ENCODE measurements at regions not wholly inside any gene's neighbourhood (a gene's known extent, or its start where the extent isn't known, plus 50 kb on each side); places are given as distances from the start of the nearest gene placed in this dataset.

DNA sequence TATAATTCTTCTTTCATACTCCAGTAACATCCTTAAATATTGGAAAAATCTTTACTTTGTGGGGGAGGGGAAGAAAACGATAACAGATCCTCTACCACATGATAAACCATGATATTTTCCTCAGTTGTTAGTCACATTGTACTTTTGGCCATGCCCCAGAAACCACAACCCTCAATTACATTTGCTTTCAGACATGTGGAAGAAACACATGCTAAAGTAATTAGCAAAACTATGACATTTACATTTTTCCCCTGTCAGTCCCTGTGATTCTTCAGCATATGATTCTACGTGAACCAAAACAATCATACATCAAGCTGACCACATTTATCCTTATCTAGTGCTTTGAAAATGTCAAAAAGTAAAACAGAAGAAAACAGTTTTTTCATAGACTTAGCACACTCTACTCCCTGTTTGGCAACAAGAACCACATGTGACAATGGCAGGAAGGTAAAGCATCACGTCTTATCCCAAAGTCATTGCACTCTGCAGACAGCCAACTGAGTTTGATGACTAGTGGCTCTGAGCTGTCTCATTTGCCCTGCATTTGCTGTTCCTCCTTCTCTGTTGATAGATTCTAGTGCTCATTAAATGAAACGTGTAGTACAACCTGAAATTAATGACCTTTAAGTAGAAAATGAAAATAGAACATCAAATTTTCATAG is 505.8 kb upstream of the MARCKS start:
- H3K4me3 ChIP-seq (replicated peaks; ENCODE audit: insufficient read depth, low read length), result no peak overlapping the region
- no peak overlapping the region for H3K27ac ChIP-seq (replicated peaks)
- TF ChIP-seq, protein P1, sequence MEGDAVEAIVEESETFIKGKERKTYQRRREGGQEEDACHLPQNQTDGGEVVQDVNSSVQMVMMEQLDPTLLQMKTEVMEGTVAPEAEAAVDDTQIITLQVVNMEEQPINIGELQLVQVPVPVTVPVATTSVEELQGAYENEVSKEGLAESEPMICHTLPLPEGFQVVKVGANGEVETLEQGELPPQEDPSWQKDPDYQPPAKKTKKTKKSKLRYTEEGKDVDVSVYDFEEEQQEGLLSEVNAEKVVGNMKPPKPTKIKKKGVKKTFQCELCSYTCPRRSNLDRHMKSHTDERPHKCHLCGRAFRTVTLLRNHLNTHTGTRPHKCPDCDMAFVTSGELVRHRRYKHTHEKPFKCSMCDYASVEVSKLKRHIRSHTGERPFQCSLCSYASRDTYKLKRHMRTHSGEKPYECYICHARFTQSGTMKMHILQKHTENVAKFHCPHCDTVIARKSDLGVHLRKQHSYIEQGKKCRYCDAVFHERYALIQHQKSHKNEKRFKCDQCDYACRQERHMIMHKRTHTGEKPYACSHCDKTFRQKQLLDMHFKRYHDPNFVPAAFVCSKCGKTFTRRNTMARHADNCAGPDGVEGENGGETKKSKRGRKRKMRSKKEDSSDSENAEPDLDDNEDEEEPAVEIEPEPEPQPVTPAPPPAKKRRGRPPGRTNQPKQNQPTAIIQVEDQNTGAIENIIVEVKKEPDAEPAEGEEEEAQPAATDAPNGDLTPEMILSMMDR (IDR thresholded peaks at IDR 0.05; ENCODE audit: insufficient read depth, low read length), result no peak
- no peak for TF ChIP-seq SPI1 (IDR thresholded peaks at IDR 0.05; ENCODE audit: borderline replicate concordance, low read depth)
- no peak for TF ChIP-seq POLR2AphosphoS5 (IDR thresholded peaks at IDR 0.05; ENCODE audit: low read depth)
- TF ChIP-seq, protein P2, sequence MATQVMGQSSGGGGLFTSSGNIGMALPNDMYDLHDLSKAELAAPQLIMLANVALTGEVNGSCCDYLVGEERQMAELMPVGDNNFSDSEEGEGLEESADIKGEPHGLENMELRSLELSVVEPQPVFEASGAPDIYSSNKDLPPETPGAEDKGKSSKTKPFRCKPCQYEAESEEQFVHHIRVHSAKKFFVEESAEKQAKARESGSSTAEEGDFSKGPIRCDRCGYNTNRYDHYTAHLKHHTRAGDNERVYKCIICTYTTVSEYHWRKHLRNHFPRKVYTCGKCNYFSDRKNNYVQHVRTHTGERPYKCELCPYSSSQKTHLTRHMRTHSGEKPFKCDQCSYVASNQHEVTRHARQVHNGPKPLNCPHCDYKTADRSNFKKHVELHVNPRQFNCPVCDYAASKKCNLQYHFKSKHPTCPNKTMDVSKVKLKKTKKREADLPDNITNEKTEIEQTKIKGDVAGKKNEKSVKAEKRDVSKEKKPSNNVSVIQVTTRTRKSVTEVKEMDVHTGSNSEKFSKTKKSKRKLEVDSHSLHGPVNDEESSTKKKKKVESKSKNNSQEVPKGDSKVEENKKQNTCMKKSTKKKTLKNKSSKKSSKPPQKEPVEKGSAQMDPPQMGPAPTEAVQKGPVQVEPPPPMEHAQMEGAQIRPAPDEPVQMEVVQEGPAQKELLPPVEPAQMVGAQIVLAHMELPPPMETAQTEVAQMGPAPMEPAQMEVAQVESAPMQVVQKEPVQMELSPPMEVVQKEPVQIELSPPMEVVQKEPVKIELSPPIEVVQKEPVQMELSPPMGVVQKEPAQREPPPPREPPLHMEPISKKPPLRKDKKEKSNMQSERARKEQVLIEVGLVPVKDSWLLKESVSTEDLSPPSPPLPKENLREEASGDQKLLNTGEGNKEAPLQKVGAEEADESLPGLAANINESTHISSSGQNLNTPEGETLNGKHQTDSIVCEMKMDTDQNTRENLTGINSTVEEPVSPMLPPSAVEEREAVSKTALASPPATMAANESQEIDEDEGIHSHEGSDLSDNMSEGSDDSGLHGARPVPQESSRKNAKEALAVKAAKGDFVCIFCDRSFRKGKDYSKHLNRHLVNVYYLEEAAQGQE (IDR thresholded peaks at IDR 0.05; ENCODE audit: insufficient replicate concordance, low read depth), result no peak
- no peak for TF ChIP-seq GABPA (IDR thresholded peaks at IDR 0.05; ENCODE audit: low read depth)
- no peaks in the 10 kb centered on the region for H3K27me3 ChIP-seq (ENCODE audit: insufficient read depth, poor library complexity, severe bottlenecking)
- DNase-seq (ENCODE audit: low read depth in 1 of 2, low spot score in 1 of 2), result no peak

DNA sequence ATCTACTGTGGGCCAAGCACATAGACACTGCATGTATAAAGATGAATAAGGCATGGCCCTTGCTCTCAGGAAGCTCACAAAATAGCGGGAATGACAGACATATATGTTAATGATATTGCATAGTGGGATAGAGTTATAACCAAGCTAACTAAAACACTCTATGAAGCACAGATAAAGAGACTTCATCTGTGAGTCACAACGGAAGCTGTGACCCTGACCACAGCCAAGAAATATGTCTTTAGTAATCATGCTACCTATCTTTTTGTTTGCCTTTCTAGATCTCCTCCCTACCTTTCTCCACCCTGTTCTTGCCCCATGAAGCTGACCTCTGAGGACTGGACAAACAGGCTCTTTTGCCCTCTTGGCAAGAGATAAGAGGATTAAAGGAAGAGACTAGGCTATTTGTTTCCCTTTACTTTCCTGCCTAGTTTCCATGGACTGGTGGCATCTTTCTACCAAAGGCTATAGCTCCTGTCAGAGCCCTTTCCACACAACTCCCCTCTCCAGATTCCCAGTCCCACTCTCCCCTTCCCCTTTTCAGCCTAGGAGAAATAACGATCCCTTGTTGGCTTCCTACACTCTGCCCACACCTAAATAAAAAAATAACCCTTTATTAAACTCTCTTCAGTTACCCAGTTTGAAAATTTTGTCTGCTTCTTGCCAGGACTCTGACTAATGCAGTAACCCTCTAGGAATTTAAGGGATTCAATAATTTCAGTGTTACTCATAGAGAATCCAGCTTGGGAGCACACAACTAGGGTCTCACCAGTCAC is 504.9 kb upstream of the MARCKS start:
- DNase-seq (ENCODE audit: low read depth in 1 of 2, low spot score in 1 of 2), result no peak
- Histone ChIP-seq H3K4me3 (replicated peaks; ENCODE audit: insufficient read depth, low read length) (no peak overlapping the region), H3K27ac (replicated peaks) (no peak overlapping the region), H3K27me3 (ENCODE audit: insufficient read depth, poor library complexity, severe bottlenecking) (no peaks in the 10 kb centered on the region)
- TF ChIP-seq POLR2AphosphoS5 (IDR thresholded peaks at IDR 0.05; ENCODE audit: low read depth) (no peak), GABPA (IDR thresholded peaks at IDR 0.05; ENCODE audit: low read depth) (no peak), SPI1 (IDR thresholded peaks at IDR 0.05; ENCODE audit: borderline replicate concordance, low read depth) (no peak)
- TF ChIP-seq, protein P1 (IDR thresholded peaks at IDR 0.05; ENCODE audit: insufficient read depth, low read length), result no peak
- TF ChIP-seq, protein P2 (IDR thresholded peaks at IDR 0.05; ENCODE audit: insufficient replicate concordance, low read depth), result no peak

DNA sequence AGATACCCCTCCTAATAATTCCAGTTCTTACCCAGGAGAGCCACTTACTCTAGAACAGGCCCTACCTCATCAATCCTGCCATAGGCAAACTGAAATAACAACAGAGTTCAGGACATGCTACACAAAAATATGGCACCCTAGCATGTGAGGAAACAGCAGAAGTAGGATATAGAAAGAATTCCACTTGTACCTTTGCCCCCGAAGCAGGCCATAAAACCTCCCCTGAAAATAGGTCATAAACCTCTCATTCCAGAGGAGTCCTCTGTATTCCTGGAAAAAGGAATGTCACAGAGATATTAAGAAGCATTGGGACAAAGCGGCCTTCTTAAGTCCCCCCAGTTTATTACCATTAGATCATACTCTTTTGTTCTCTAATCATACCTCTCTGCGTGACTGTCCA is 504.3 kb upstream of the MARCKS start:
- DNase-seq (ENCODE audit: low read depth in 1 of 2, low spot score in 1 of 2), result no peak
- Histone ChIP-seq H3K27ac (replicated peaks) (no peak overlapping the region), H3K4me3 (replicated peaks; ENCODE audit: insufficient read depth, low read length) (no peak overlapping the region), H3K27me3 (ENCODE audit: insufficient read depth, poor library complexity, severe bottlenecking) (no peaks in the 10 kb centered on the region)
- no peak for TF ChIP-seq SPI1 (IDR thresholded peaks at IDR 0.05; ENCODE audit: borderline replicate concordance, low read depth)
- TF ChIP-seq POLR2AphosphoS5 (IDR thresholded peaks at IDR 0.05; ENCODE audit: low read depth), result no peak
- TF ChIP-seq, protein P1 (IDR thresholded peaks at IDR 0.05; ENCODE audit: insufficient read depth, low read length), result no peak
- TF ChIP-seq GABPA (IDR thresholded peaks at IDR 0.05; ENCODE audit: low read depth), result no peak
- TF ChIP-seq, protein P2 (IDR thresholded peaks at IDR 0.05; ENCODE audit: insufficient replicate concordance, low read depth), result no peak
